DMS79 (cell line): ENCODE measurements at regions not wholly inside any gene's neighbourhood (a gene's known extent, or its start where the extent isn't known, plus 50 kb on each side); places are given as distances from the start of the nearest gene placed in this dataset.
"Not testable (repeated sequence)": the region's sequence is repeated elsewhere in the genome, so short reads cannot be mapped to it uniquely, and the experiment has no call there.

Experiments
- DNase-seq: peaks from one replicate; lab custom pipeline; 2025; lab: John Stamatoyannopoulos, UW

- no peak for DNase-seq
These were observed 482.9 kb upstream of the SLC35B3 start for GRCh38 chr6:8918196-8918595.

GRCh38 chr6:8914700-8915099 is 479.4 kb upstream of the SLC35B3 start:
- DNase-seq = no peak

GRCh38 chr6:8908638-8909037 is 473.3 kb upstream of the SLC35B3 start:
- no peak for DNase-seq

GRCh38 chr6:8906699-8907098 is 471.4 kb upstream of the SLC35B3 start:
- no peak for DNase-seq

- peak; percentile 13 for DNase-seq
These were observed 470.4 kb upstream of the SLC35B3 start for GRCh38 chr6:8905757-8906156.

- no peak for DNase-seq
These were observed 469.4 kb upstream of the SLC35B3 start for GRCh38 chr6:8904754-8905153.

GRCh38 chr6:8900056-8900455 is 464.7 kb upstream of the SLC35B3 start:
- DNase-seq = no peak

GRCh38 chr6:8889514-8889913 is 454.2 kb upstream of the SLC35B3 start:
- no peak for DNase-seq

GRCh38 chr6:8888468-8888867 is 453.1 kb upstream of the SLC35B3 start:
- DNase-seq = no peak

GRCh38 chr6:8881663-8882062 is 446.3 kb upstream of the SLC35B3 start:
- DNase-seq = no peak

GRCh38 chr6:8879334-8879733 is 444.0 kb upstream of the SLC35B3 start:
- DNase-seq = no peak

GRCh38 chr6:8875986-8876385 is 440.6 kb upstream of the SLC35B3 start:
- DNase-seq = no peak

- DNase-seq = no peak
These were observed 437.2 kb upstream of the SLC35B3 start for GRCh38 chr6:8872589-8872988.

- no peak for DNase-seq
These were observed 430.1 kb upstream of the SLC35B3 start for GRCh38 chr6:8865451-8865850.

GRCh38 chr6:8860671-8861070 is 425.3 kb upstream of the SLC35B3 start:
- no peak for DNase-seq

GRCh38 chr6:8859501-8859900 is 424.2 kb upstream of the SLC35B3 start:
- DNase-seq = no peak

GRCh38 chr6:8858854-8859331 is 423.5 kb upstream of the SLC35B3 start:
- DNase-seq = no peak

- no peak for DNase-seq
These were observed 421.8 kb upstream of the SLC35B3 start for GRCh38 chr6:8857160-8857559.

GRCh38 chr6:8855411-8855810 is 420.1 kb upstream of the SLC35B3 start:
- no peak for DNase-seq

- no peak for DNase-seq
These were observed 417.0 kb upstream of the SLC35B3 start for GRCh38 chr6:8852332-8852731.

- DNase-seq = not testable (repeated sequence)
These were observed 411.3 kb upstream of the SLC35B3 start for GRCh38 chr6:8846680-8847079.

- DNase-seq = no peak
These were observed 410.3 kb upstream of the SLC35B3 start for GRCh38 chr6:8845690-8846089.

GRCh38 chr6:8844968-8845367 is 409.6 kb upstream of the SLC35B3 start:
- no peak for DNase-seq

- no peak for DNase-seq
These were observed 404.3 kb upstream of the SLC35B3 start for GRCh38 chr6:8839626-8840025.

- DNase-seq = no peak
These were observed 402.0 kb upstream of the SLC35B3 start for GRCh38 chr6:8837343-8837742.
